ENCODE measurements at regions not wholly inside any gene's neighbourhood (a gene's known extent, or its start where the extent isn't known, plus 50 kb on each side); places are given as distances from the start of the nearest gene placed in this dataset.
"Not testable (repeated sequence)": the region's sequence is repeated elsewhere in the genome, so short reads cannot be mapped to it uniquely, and the experiment has no call there.

- TF ChIP-seq CEBPZ (IDR thresholded peaks at IDR 0.05; ENCODE audit: low read depth, low read length) (no peak), TBL1XR1 (IDR thresholded peaks at IDR 0.05; ENCODE audit: low read depth, low read length) (no peak)
Measured at GRCh38 chr13:33671560-33671959, 146.4 kb upstream of the RFC3 start (continued).

GRCh38 chr13:33672022-33672421, 145.9 kb upstream of the RFC3 start:
- intact Hi-C loops (cut with micrococcal nuclease; ENCODE audit: unreplicated experiment); H3K27me3 ChIP-seq (replicated peaks in 1 of 2; ENCODE audit: control insufficient read depth in 2 of 2, insufficient read depth in 2 of 2, low read length in 1 of 2); ATAC-seq; H3K9me3 ChIP-seq (replicated peaks; ENCODE audit: control insufficient read depth, insufficient read depth, low read length); H3K4me3 ChIP-seq; H4K20me1 ChIP-seq (ENCODE audit: control insufficient read depth, insufficient read depth); in situ Hi-C loops (cut with MboI); H3K4me2 ChIP-seq (ENCODE audit: control insufficient read depth, insufficient read depth); DNase-seq (ENCODE audit: low read depth, low spot score); H2AFZ ChIP-seq (ENCODE audit: control insufficient read depth, low read depth, low read length); H3K9ac ChIP-seq (ENCODE audit: control insufficient read depth, insufficient read depth, low read length); H3K27ac ChIP-seq (ENCODE audit: control insufficient read depth, insufficient read depth); RAD21 ChIA-PET (ENCODE audit: unreplicated experiment); POLR2A ChIA-PET; H3K4me1 ChIP-seq (ENCODE audit: control insufficient read depth, insufficient read depth, low read length); CTCF ChIA-PET; H3K36me3 ChIP-seq (ENCODE audit: control insufficient read depth in 2 of 2, insufficient read depth in 2 of 2, low read length in 1 of 2); FAIRE-seq; H3K79me2 ChIP-seq (ENCODE audit: control insufficient read depth, insufficient read depth, low read length); BruUV-seq (replicated peaks): not testable (repeated sequence)
- SMC1A ChIA-PET (ENCODE audit: uncharacterized antibody, unreplicated experiment) = interaction anchor here (1.0 kb wide), 1 partner anchor 52 kb away, joined by 3 read pairs; no protein-coding TSS in a partner anchor

Data from GM12878 (cell line).